Endodermal cell (in vitro differentiated cells): ENCODE measurements at regions not wholly inside any gene's neighbourhood (a gene's known extent, or its start where the extent isn't known, plus 50 kb on each side); places are given as distances from the start of the nearest gene placed in this dataset.
A peak's percentile ranks its signal among the peaks of the same experiment; 100 is the strongest.

Experiments
- DNase-seq: peaks from one replicate; pipeline ENCODE4 v3.0.0-alpha.2; 2017
- H3K27ac ChIP-seq: 2 replicates; pipeline ENCODE4 v1.5.1; 2013; ENCODE audit warnings: mild to moderate bottlenecking, low read depth, low read length, moderate library complexity
- H3K27me3 ChIP-seq: 2 replicates; pipeline ENCODE4 v1.6.1; 2013; ENCODE audit warnings: mild to moderate bottlenecking, low read length, moderate library complexity; ENCODE audit not compliant: insufficient read depth, control insufficient read depth, poor library complexity, severe bottlenecking
- H3K36me3 ChIP-seq: 2 replicates; pipeline ENCODE4 v1.7.0; 2013; ENCODE audit warnings: mild to moderate bottlenecking, low read length, moderate library complexity; ENCODE audit not compliant: control insufficient read depth, insufficient read depth
- H3K4me1 ChIP-seq: one replicate; pipeline ENCODE4 v1.7.0; 2013; ENCODE audit warnings: low read length; ENCODE audit not compliant: control insufficient read depth, insufficient read depth
- H3K4me3 ChIP-seq: 2 replicates; pipeline ENCODE4 v1.5.1; 2013; ENCODE audit warnings: mild to moderate bottlenecking, low read length, moderate library complexity
- H3K9ac ChIP-seq: 2 replicates; pipeline ENCODE4 v1.6.1; 2013; ENCODE audit warnings: mild to moderate bottlenecking, low read length, moderate library complexity; ENCODE audit not compliant: poor library complexity, severe bottlenecking; ENCODE audit errors: extremely low read depth
- H3K9me3 ChIP-seq: 2 replicates; pipeline ENCODE4 v1.6.1; 2013; ENCODE audit warnings: mild to moderate bottlenecking, low read length, moderate library complexity; ENCODE audit not compliant: control insufficient read depth
- H3K27ac Mint-ChIP-seq: 2 replicates; pipeline ENCODE4 v1.8.0; 2020; ENCODE audit warnings: mixed read lengths
- H3K27me3 Mint-ChIP-seq: 2 replicates; pipeline ENCODE4 v1.8.0; 2021; ENCODE audit warnings: mild to moderate bottlenecking, mixed read lengths; ENCODE audit not compliant: insufficient read depth
- H3K36me3 Mint-ChIP-seq: 2 replicates; pipeline ENCODE4 v1.8.0; 2020; ENCODE audit warnings: low read depth, mixed read lengths
- H3K4me1 Mint-ChIP-seq: 2 replicates; pipeline ENCODE4 v1.8.0; 2020; ENCODE audit warnings: mixed read lengths
- H3K4me3 Mint-ChIP-seq: 2 replicates; pipeline ENCODE4 v1.8.0; 2020; ENCODE audit warnings: mild to moderate bottlenecking, moderate library complexity, mixed read lengths
- H3K9me3 Mint-ChIP-seq: 2 replicates; pipeline ENCODE4 v1.8.0; 2020; ENCODE audit warnings: mild to moderate bottlenecking, mixed read lengths
- CTCF ChIP-seq: fragments of 200-600 bp; sonication (generic); conservative IDR thresholded peaks from 2 replicates; pipeline ENCODE4 v1.5.0; 2021; ENCODE audit warnings: antibody characterized with exemption, mild to moderate bottlenecking
- WGBS, 2 experiments: methylation state at CpG; one replicate each; pipeline versions ENCODE4 v1.1.5 to v1.1.7; 2013; ENCODE audit warnings: missing lambda C conversion rate in 2 of 2, mixed read lengths in 1 of 2; ENCODE audit not compliant: insufficient coverage in 1 of 2, insufficient read length in 1 of 2; 5-methylcytosine and 5-hydroxymethylcytosine counted together

DNA sequence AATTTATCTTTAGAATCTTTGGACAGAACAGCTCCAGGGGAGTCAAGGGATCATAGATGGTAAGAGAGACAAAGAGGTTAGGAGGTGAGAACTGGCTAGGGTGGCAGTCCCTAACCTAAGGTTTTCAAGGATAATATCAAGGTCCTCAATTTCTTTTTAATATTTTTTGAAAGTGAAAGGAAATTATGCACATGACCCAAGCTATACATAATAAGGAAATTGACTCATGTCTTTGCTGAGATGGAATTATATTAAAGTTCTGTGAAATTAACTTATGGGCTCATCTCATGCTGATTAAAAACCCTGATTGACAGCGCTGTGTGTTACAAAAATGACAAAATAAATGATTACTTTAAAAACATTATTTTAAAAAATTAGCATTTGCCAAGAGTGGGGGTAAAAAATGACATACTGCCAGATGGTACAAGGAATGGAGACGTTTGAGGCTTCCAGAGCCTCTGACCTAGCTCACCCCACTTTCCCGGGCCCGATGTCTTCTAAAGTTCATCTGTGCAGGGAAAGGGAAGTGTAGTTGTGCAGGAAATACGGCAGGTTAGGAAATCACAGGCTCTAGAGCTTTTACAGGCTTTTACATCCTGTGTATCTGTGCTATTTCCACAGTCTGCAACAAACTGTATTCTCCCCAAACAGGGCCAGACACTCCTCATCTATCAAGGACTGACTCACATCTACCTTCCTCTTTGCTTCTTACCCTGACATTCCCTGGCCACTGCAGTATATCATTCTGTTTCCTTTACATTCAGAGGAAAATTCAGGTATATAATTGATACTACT, 185.6 kb upstream of the PRSS58 start:
- no peak for DNase-seq
- no peaks in the 10 kb centered on the region for H3K27me3 ChIP-seq
- Mint-ChIP-seq H3K4me3 (no peak overlapping the region), H3K36me3 (no peaks in the 10 kb centered on the region), H3K27ac (no peak overlapping the region), H3K4me1 (peaks cover 10% of the 10 kb centered on the region), H3K27me3 (no peaks in the 10 kb centered on the region), H3K9me3 (peaks cover 2% of the 10 kb centered on the region)
- H3K9me3 ChIP-seq = no peaks in the 10 kb centered on the region
- H3K27ac ChIP-seq = no peak overlapping the region
- H3K4me3 ChIP-seq = no peak overlapping the region
- H3K36me3 ChIP-seq = no peaks in the 10 kb centered on the region
- H3K9ac ChIP-seq = no peak overlapping the region
- no peaks in the 10 kb centered on the region for H3K4me1 ChIP-seq
- WGBS, 2 experiments = 93 to 100% methylated on average over 4 to 5 of the region's 5 CpGs
- TF ChIP-seq CTCF = no peak

- peaks cover 3% of the 10 kb centered on the region for H3K9me3 Mint-ChIP-seq
- peaks cover 11% of the 10 kb centered on the region for H3K4me1 Mint-ChIP-seq
- DNase-seq = no peak
- no peak for TF ChIP-seq CTCF
- Histone ChIP-seq H3K27ac (no peak overlapping the region), H3K4me3 (no peak overlapping the region), H3K4me1 (no peaks in the 10 kb centered on the region), H3K36me3 (no peaks in the 10 kb centered on the region), H3K9me3 (no peaks in the 10 kb centered on the region), H3K9ac (no peak overlapping the region), H3K27me3 (no peaks in the 10 kb centered on the region)
- 91 to 94% methylated on average over 4 to 6 of the region's 6 CpGs for WGBS, 2 experiments
- H3K27me3 Mint-ChIP-seq = no peaks in the 10 kb centered on the region
- H3K4me3 Mint-ChIP-seq = no peak overlapping the region
- no peaks in the 10 kb centered on the region for H3K36me3 Mint-ChIP-seq
- H3K27ac Mint-ChIP-seq = no peak overlapping the region
These were observed 184.5 kb upstream of the PRSS58 start for GRCh38 chr7:142442396-142442795.

- H3K9ac ChIP-seq = no peak overlapping the region
- no peaks in the 10 kb centered on the region for H3K9me3 ChIP-seq
- H3K4me1 Mint-ChIP-seq = peaks cover 11% of the 10 kb centered on the region
- H3K4me3 ChIP-seq = no peak overlapping the region
- no peak overlapping the region for H3K4me3 Mint-ChIP-seq
- H3K27ac Mint-ChIP-seq = peak overlapping the region; percentile 7
- no peak for TF ChIP-seq CTCF
- no peaks in the 10 kb centered on the region for H3K4me1 ChIP-seq
- H3K27me3 ChIP-seq = no peaks in the 10 kb centered on the region
- DNase-seq = no peak
- H3K9me3 Mint-ChIP-seq = peaks cover 3% of the 10 kb centered on the region
- WGBS, 2 experiments = 76 to 77% methylated on average over 8 to 9 of the region's 9 CpGs
- H3K36me3 Mint-ChIP-seq = no peaks in the 10 kb centered on the region
- no peaks in the 10 kb centered on the region for H3K36me3 ChIP-seq
- H3K27me3 Mint-ChIP-seq = no peaks in the 10 kb centered on the region
- no peak overlapping the region for H3K27ac ChIP-seq
These were observed 183.1 kb upstream of the PRSS58 start for GRCh38 chr7:142440906-142441411.
